Adipocyte (in vitro differentiated cells): ENCODE measurements at regions not wholly inside any gene's neighbourhood (a gene's known extent, or its start where the extent isn't known, plus 50 kb on each side); places are given as distances from the start of the nearest gene placed in this dataset.
A peak's percentile ranks its signal among the peaks of the same experiment; 100 is the strongest.

Experiments used
- DNase-seq: peaks from one replicate; pipeline ENCODE4 v3.0.0-alpha.2; 2015; ENCODE audit warnings: low read depth
- H3K27me3 ChIP-seq: replicated peaks from 2 replicates; pipeline ENCODE4 v1.7.0; 2013; ENCODE audit warnings: mild to moderate bottlenecking, low read length, moderate library complexity; ENCODE audit not compliant: control insufficient read depth, insufficient read depth
- H3K36me3 ChIP-seq: 2 replicates; pipeline ENCODE4 v1.7.0; 2013; ENCODE audit warnings: low read length, mild to moderate bottlenecking, moderate library complexity; ENCODE audit not compliant: control insufficient read depth, insufficient read depth, severe bottlenecking
- H3K4me1 ChIP-seq: 2 replicates; pipeline ENCODE4 v1.7.0; 2013; ENCODE audit warnings: mild to moderate bottlenecking, low read length, moderate library complexity; ENCODE audit not compliant: control insufficient read depth, insufficient read depth
- H3K4me3 ChIP-seq: 2 replicates; pipeline ENCODE4 v1.7.0; 2013; ENCODE audit warnings: mild to moderate bottlenecking, low read length, moderate library complexity
- H3K9ac ChIP-seq: 2 replicates; pipeline ENCODE4 v1.7.0; 2013; ENCODE audit warnings: mild to moderate bottlenecking, low read length, moderate library complexity
- H3K9me3 ChIP-seq: 2 replicates; pipeline ENCODE4 v1.7.0; 2013; ENCODE audit warnings: mild to moderate bottlenecking, low read length, moderate library complexity; ENCODE audit not compliant: control insufficient read depth

DNA sequence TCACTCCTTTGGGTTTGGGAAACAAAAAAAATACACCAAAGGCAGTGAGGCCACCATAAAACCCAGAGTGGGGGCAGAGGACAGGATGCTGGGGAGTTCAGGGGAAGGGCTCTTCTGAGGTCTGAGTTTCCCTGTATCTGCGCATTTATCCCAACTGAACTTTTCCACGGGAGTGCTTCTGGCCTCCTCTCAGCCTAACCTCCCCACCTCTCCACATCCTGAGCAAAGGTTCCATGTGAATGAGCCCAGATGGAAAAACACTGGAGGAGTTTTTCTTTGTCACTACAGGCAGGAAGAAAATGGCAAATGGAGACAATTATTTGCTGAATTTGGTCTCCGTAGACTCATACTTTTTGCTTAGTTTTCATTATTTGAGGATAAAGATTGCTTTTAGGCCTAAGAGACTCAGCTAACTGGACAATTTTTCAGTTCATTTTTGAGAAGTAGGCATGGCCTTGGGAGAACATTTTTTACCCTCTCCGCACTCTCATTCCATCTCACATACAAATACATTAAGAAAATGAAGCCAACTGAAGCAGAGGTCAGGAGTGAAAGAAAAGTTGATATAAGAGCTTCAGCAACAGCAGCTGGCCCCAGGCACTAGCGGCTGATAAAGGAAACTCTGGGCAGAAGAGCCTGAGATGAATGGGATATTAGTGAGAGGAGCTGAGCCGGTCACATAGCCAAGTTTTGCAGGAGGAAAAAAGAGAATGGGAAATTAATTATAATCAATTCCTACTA is 82.6 kb upstream of the CYP1B1 start:
- Histone ChIP-seq H3K36me3 (no peaks in the 10 kb centered on the region), H3K9me3 (no peaks in the 10 kb centered on the region), H3K4me1 (peaks cover 39% of the 10 kb centered on the region), H3K4me3 (no peak overlapping the region), H3K27me3 (no peaks in the 10 kb centered on the region), H3K9ac (peak overlapping the region; percentile 12)
- peak; percentile 39 for DNase-seq

- Histone ChIP-seq H3K9ac (no peak overlapping the region), H3K4me3 (no peak overlapping the region), H3K36me3 (no peaks in the 10 kb centered on the region), H3K4me1 (peaks cover 39% of the 10 kb centered on the region), H3K27me3 (no peaks in the 10 kb centered on the region), H3K9me3 (no peaks in the 10 kb centered on the region)
- DNase-seq = no peak
Measured at GRCh38 chr2:38156436-38156835, 80.5 kb upstream of the CYP1B1 start.

DNA sequence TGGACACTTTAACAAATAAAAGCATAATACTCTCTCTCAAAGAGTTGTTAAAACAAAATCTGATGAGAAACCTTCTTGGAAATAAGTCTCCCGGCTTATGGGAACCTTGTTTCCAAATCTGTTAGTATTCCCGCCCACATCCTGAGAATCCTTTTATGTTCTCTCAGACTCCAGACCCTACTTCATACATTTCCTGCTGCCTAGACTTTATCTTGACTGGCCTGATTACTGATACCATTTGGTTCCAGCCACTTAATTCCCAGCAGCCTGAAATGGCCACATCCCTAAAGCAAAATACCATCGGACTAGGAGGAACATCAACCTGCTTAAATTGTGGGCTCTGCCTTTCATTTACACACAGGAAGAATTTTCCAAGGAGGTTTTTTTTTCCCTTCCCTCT is 79.1 kb upstream of the CYP1B1 start:
- DNase-seq = no peak
- Histone ChIP-seq H3K9ac (no peak overlapping the region), H3K36me3 (no peaks in the 10 kb centered on the region), H3K4me1 (peaks cover 35% of the 10 kb centered on the region), H3K4me3 (no peak overlapping the region), H3K9me3 (no peaks in the 10 kb centered on the region), H3K27me3 (no peaks in the 10 kb centered on the region)

GRCh38 chr2:38154395-38154794 is 78.4 kb upstream of the CYP1B1 start:
- no peak for DNase-seq
- H3K9me3 ChIP-seq = no peaks in the 10 kb centered on the region
- no peak overlapping the region for H3K9ac ChIP-seq
- peaks cover 34% of the 10 kb centered on the region for H3K4me1 ChIP-seq
- no peaks in the 10 kb centered on the region for H3K27me3 ChIP-seq
- no peaks in the 10 kb centered on the region for H3K36me3 ChIP-seq
- no peak overlapping the region for H3K4me3 ChIP-seq

DNA sequence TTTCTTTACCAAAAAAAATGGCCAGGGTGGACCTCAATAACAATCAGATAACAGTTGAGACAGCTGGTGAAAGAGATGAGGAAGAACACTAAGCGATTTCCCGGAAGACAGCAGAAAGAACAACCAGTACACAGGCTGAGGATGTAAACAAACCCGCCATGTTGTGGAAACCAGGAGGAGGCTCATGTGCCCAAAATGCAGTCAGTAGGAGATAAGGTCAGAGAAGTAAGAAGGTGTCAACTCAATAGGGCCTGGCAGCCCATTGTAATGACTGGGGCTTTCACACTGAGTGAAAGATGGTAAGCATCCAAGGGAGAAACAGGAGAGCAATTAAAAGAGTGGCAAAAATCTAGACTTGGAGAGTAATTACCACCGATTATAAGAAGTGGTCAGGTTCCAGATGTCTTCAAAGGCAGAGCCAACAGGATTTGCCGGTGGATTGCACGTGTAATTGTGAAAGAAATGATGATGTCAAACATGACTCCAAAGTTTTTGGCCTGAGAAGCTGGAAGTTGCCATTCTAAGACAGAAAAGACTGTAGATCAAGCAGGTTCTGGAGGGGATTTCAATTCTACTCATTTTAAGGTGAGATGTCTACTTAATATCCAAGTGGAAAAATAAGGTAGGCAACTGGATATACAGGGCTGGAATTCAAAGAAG is 77.7 kb upstream of the CYP1B1 start:
- no peak overlapping the region for H3K9ac ChIP-seq
- H3K36me3 ChIP-seq = no peaks in the 10 kb centered on the region
- DNase-seq = no peak
- H3K9me3 ChIP-seq = no peaks in the 10 kb centered on the region
- H3K27me3 ChIP-seq = no peaks in the 10 kb centered on the region
- H3K4me1 ChIP-seq = peaks cover 34% of the 10 kb centered on the region
- H3K4me3 ChIP-seq = no peak overlapping the region

- H3K4me3 ChIP-seq = no peak overlapping the region
- H3K36me3 ChIP-seq = no peaks in the 10 kb centered on the region
- H3K27me3 ChIP-seq = no peaks in the 10 kb centered on the region
- no peaks in the 10 kb centered on the region for H3K9me3 ChIP-seq
- peaks cover 34% of the 10 kb centered on the region for H3K4me1 ChIP-seq
- H3K9ac ChIP-seq = no peak overlapping the region
- DNase-seq = no peak
Measured at GRCh38 chr2:38152913-38153312, 77.0 kb upstream of the CYP1B1 start.

DNA sequence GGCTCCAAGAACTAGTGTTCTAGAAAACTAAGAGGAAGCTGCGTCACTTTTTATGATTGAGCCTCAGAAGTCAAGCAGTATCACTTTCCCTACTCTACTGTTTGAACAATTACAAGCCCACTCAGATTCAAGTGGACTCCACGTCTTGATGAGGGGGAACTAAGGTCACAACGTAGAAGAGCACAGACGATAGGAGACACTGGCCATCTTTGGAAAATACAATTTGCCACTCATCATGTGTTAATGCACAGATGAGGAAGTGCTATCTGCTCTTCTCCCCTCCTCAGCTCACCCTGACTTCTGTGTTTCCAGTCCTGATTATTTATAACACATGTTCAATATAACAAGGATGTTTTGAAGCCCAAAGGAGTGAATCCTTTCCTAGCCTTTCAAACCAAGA is 76.1 kb upstream of the CYP1B1 start:
- Histone ChIP-seq H3K36me3 (no peaks in the 10 kb centered on the region), H3K27me3 (no peaks in the 10 kb centered on the region), H3K4me3 (no peak overlapping the region), H3K9me3 (no peaks in the 10 kb centered on the region), H3K4me1 (peaks cover 39% of the 10 kb centered on the region), H3K9ac (no peak overlapping the region)
- no peak for DNase-seq

DNA sequence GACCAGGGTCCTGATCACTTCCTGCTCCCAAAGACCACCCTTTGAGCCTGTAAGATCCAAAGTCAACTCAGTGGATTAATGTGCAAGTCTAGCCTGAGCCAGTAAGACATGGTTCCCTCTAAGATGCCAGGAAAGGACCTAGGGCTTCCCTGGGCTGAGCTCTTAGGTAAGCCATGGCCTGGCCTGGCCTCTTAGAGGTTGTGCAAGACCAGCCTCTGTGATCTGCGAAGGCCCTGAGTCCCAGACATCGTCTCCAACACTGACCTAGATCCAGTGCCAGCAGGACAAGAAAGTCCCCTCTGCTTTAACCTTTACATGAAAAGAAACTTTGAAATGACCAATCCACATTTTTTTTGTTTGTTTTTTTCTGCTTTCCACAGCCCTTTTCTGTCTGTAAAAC is 73.6 kb upstream of the CYP1B1 start:
- Histone ChIP-seq H3K36me3 (no peaks in the 10 kb centered on the region), H3K4me1 (peaks cover 49% of the 10 kb centered on the region), H3K9me3 (no peaks in the 10 kb centered on the region), H3K9ac (no peak overlapping the region), H3K27me3 (no peaks in the 10 kb centered on the region), H3K4me3 (no peak overlapping the region)
- no peak for DNase-seq

DNA sequence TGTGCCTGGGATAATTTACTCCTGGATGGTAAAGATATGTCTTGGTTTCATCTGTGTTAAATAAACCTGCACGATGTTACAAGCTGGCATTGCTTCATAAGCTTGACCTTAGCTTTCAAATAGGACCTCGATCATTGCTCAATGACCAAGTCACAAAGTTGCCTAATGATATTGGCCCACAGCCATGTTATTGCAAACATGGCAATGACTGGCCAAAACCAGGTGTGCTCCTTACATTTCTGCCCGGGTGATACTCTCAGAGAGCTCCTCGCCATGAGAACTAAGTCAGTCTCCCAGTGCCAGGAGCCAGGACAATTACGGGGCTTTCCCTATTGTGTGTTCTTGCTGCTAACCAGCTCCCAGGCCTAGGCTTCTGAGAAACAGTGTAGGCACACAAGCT is 72.5 kb upstream of the CYP1B1 start:
- Histone ChIP-seq H3K9me3 (no peaks in the 10 kb centered on the region), H3K4me3 (no peak overlapping the region), H3K4me1 (peaks cover 46% of the 10 kb centered on the region), H3K36me3 (no peaks in the 10 kb centered on the region), H3K9ac (no peak overlapping the region), H3K27me3 (no peaks in the 10 kb centered on the region)
- peak; percentile 84 for DNase-seq

GRCh38 chr2:38147333-38148121 is 71.6 kb upstream of the CYP1B1 start:
- no peaks in the 10 kb centered on the region for H3K36me3 ChIP-seq
- H3K4me3 ChIP-seq = peak overlapping the region; percentile 63
- H3K27me3 ChIP-seq = no peaks in the 10 kb centered on the region
- H3K4me1 ChIP-seq = peaks cover 46% of the 10 kb centered on the region
- no peaks in the 10 kb centered on the region for H3K9me3 ChIP-seq
- H3K9ac ChIP-seq = peak overlapping the region; percentile 80
- DNase-seq = peak; percentile 29

GRCh38 chr2:38146907-38147307 is 71.0 kb upstream of the CYP1B1 start:
- Histone ChIP-seq H3K36me3 (no peaks in the 10 kb centered on the region), H3K4me3 (peak overlapping the region; percentile 63), H3K27me3 (no peaks in the 10 kb centered on the region), H3K9me3 (no peaks in the 10 kb centered on the region), H3K9ac (peak overlapping the region; percentile 80), H3K4me1 (peaks cover 46% of the 10 kb centered on the region)
- peak; percentile 89 for DNase-seq
